ENCODE measurements at regions not wholly inside any gene's neighbourhood (a gene's known extent, or its start where the extent isn't known, plus 50 kb on each side); places are given as distances from the start of the nearest gene placed in this dataset.

DNA sequence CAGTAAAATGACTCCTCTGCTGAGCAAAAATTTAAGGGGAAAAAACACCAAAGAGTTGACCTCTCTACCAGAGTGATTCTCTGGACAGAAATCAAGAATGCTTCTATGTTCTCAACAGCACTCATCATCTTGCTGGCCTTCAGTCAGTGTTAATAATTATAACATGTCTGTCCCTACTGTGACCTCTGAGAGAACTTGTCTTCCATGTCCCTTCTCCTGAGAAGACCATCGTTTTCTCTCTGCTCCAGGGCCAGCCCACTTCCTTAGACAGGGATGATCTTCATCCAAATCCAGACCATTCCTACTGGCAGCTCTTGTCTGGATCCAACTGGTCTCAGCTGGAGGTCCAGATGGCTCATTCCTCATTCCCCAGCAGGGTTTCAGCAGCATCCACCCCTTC is 139.0 kb upstream of the NECTIN3 start:
- H3K79me2 ChIP-seq (ENCODE audit: control insufficient read depth, insufficient read depth, low read length), result no peaks in the 10 kb centered on the region
- no peaks in the 10 kb centered on the region for H3K27me3 ChIP-seq (replicated peaks in 1 of 2; ENCODE audit: control insufficient read depth in 2 of 2, insufficient read depth in 2 of 2, low read length in 1 of 2)
- SMC1A ChIA-PET (ENCODE audit: uncharacterized antibody, unreplicated experiment), result no interaction called here
- H3K9me3 ChIP-seq (replicated peaks; ENCODE audit: control insufficient read depth, insufficient read depth, low read length), result no peaks in the 10 kb centered on the region
- no peaks in the 10 kb centered on the region for H3K4me1 ChIP-seq (ENCODE audit: control insufficient read depth, insufficient read depth, low read length)
- H3K9ac ChIP-seq (ENCODE audit: control insufficient read depth, insufficient read depth, low read length), result no peak overlapping the region
- TF ChIP-seq SMAD5 (IDR thresholded peaks at IDR 0.05; ENCODE audit: low read depth) (no peak), ETV6 (conservative IDR thresholded peaks at IDR 0.05 in 1 of 2, IDR thresholded peaks at IDR 0.05 in 1 of 2; ENCODE audit: borderline replicate concordance in 1 of 2, low read depth in 1 of 2) (no peak)
- TF ChIP-seq, protein P1, sequence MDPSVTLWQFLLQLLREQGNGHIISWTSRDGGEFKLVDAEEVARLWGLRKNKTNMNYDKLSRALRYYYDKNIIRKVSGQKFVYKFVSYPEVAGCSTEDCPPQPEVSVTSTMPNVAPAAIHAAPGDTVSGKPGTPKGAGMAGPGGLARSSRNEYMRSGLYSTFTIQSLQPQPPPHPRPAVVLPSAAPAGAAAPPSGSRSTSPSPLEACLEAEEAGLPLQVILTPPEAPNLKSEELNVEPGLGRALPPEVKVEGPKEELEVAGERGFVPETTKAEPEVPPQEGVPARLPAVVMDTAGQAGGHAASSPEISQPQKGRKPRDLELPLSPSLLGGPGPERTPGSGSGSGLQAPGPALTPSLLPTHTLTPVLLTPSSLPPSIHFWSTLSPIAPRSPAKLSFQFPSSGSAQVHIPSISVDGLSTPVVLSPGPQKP (IDR thresholded peaks at IDR 0.05; ENCODE audit: low read depth, low read length), result no peak
- H3K36me3 ChIP-seq (ENCODE audit: control insufficient read depth in 2 of 2, insufficient read depth in 2 of 2, low read length in 1 of 2), result no peaks in the 10 kb centered on the region
- POLR2A ChIA-PET, result no interaction called here
- RAD21 ChIA-PET (ENCODE audit: unreplicated experiment), result no interaction called here
- ATAC-seq (no peak), DNase-seq (ENCODE audit: low read depth, low spot score) (no peak), FAIRE-seq (no peak)
- no peak overlapping the region for H3K27ac ChIP-seq (ENCODE audit: control insufficient read depth, insufficient read depth)
- intact Hi-C loops (cut with micrococcal nuclease; ENCODE audit: unreplicated experiment), result no loop called here
- no peak overlapping the region for H2AFZ ChIP-seq (ENCODE audit: control insufficient read depth, low read depth, low read length)
- no peaks in the 10 kb centered on the region for H4K20me1 ChIP-seq (ENCODE audit: control insufficient read depth, insufficient read depth)
- no peak overlapping the region for H3K4me2 ChIP-seq (ENCODE audit: control insufficient read depth, insufficient read depth)
- CTCF ChIA-PET, result no interaction called here
- in situ Hi-C loops (cut with MboI), result no loop called here
- no TSS peak for BruUV-seq (replicated peaks)
- no peak overlapping the region for H3K4me3 ChIP-seq
- WGBS (ENCODE audit: insufficient coverage, insufficient replicate concordance, low lambda C conversion rate, missing lambda C conversion rate), result 0% methylated on average over 1 of the region's 1 CpG

DNA sequence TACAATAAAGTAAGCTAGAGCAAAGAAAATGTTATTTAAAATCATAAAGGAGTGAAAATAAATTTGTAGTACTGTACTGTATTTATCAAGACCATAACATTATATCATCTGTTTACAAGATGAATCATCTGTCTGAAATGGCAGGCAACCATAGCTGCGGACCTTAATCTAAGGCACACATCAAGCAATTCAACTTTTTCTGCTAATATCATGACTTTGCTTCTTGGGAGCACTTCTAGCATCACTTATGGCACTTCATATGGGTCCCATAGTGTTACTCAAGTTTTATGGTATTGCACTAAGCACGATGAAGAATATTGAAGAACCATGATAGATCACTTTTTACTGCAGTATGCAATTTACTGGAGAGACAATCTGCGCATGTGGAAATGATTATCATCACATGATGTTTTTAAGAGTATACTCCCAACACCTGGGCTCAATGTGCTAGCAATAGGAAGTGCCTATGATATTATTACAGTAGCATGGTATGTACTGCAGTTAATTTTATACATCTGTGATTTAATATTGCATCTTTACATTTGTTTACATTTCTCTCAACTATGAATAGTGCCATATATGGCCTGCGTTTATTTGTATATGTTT is 137.7 kb upstream of the NECTIN3 start:
- intact Hi-C loops (cut with micrococcal nuclease; ENCODE audit: unreplicated experiment) (no loop called here), in situ Hi-C loops (cut with MboI) (no loop called here)
- FAIRE-seq (peak; percentile 35), DNase-seq (ENCODE audit: low read depth, low spot score) (no peak), ATAC-seq (no peak)
- POLR2A ChIA-PET, result no interaction called here
- BruUV-seq (replicated peaks), result no TSS peak
- Histone ChIP-seq H3K27me3 (replicated peaks in 1 of 2; ENCODE audit: control insufficient read depth in 2 of 2, insufficient read depth in 2 of 2, low read length in 1 of 2) (no peaks in the 10 kb centered on the region), H2AFZ (ENCODE audit: control insufficient read depth, low read depth, low read length) (no peak overlapping the region), H3K36me3 (ENCODE audit: control insufficient read depth in 2 of 2, insufficient read depth in 2 of 2, low read length in 1 of 2) (no peaks in the 10 kb centered on the region), H3K4me3 (no peak overlapping the region), H3K27ac (ENCODE audit: control insufficient read depth, insufficient read depth) (no peak overlapping the region), H4K20me1 (ENCODE audit: control insufficient read depth, insufficient read depth) (no peaks in the 10 kb centered on the region), H3K9me3 (replicated peaks; ENCODE audit: control insufficient read depth, insufficient read depth, low read length) (no peaks in the 10 kb centered on the region), H3K79me2 (ENCODE audit: control insufficient read depth, insufficient read depth, low read length) (no peaks in the 10 kb centered on the region), H3K9ac (ENCODE audit: control insufficient read depth, insufficient read depth, low read length) (no peak overlapping the region), H3K4me1 (ENCODE audit: control insufficient read depth, insufficient read depth, low read length) (no peaks in the 10 kb centered on the region), H3K4me2 (ENCODE audit: control insufficient read depth, insufficient read depth) (no peak overlapping the region)
- CTCF ChIA-PET, result no interaction called here
- SMC1A ChIA-PET (ENCODE audit: uncharacterized antibody, unreplicated experiment), result no interaction called here
- 25% methylated on average over 4 of the region's 4 CpGs for WGBS (ENCODE audit: insufficient coverage, insufficient replicate concordance, low lambda C conversion rate, missing lambda C conversion rate)
- RAD21 ChIA-PET (ENCODE audit: unreplicated experiment), result no interaction called here
- TF ChIP-seq HDAC6 (IDR thresholded peaks at IDR 0.05; ENCODE audit: unreplicated experiment) (no peak), TCF7 (IDR thresholded peaks at IDR 0.05; ENCODE audit: borderline replicate concordance) (no peak), EZH2 (IDR thresholded peaks at IDR 0.05; ENCODE audit: borderline replicate concordance, control insufficient read depth, low read depth, low read length) (no peak), PAX8 (IDR thresholded peaks at IDR 0.05) (no peak), ASH2L (IDR thresholded peaks at IDR 0.05; ENCODE audit: borderline replicate concordance, low read depth) (no peak), SMARCA5 (IDR thresholded peaks at IDR 0.05) (no peak), LARP7 (IDR thresholded peaks at IDR 0.05) (no peak), GATAD2B (conservative IDR thresholded peaks at IDR 0.05; ENCODE audit: low read depth) (no peak)
- TF ChIP-seq, protein P2, sequence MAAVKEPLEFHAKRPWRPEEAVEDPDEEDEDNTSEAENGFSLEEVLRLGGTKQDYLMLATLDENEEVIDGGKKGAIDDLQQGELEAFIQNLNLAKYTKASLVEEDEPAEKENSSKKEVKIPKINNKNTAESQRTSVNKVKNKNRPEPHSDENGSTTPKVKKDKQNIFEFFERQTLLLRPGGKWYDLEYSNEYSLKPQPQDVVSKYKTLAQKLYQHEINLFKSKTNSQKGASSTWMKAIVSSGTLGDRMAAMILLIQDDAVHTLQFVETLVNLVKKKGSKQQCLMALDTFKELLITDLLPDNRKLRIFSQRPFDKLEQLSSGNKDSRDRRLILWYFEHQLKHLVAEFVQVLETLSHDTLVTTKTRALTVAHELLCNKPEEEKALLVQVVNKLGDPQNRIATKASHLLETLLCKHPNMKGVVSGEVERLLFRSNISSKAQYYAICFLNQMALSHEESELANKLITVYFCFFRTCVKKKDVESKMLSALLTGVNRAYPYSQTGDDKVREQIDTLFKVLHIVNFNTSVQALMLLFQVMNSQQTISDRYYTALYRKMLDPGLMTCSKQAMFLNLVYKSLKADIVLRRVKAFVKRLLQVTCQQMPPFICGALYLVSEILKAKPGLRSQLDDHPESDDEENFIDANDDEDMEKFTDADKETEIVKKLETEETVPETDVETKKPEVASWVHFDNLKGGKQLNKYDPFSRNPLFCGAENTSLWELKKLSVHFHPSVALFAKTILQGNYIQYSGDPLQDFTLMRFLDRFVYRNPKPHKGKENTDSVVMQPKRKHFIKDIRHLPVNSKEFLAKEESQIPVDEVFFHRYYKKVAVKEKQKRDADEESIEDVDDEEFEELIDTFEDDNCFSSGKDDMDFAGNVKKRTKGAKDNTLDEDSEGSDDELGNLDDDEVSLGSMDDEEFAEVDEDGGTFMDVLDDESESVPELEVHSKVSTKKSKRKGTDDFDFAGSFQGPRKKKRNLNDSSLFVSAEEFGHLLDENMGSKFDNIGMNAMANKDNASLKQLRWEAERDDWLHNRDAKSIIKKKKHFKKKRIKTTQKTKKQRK (IDR thresholded peaks at IDR 0.05; ENCODE audit: low read depth, low read length), result no peak
- TF ChIP-seq, protein P3, sequence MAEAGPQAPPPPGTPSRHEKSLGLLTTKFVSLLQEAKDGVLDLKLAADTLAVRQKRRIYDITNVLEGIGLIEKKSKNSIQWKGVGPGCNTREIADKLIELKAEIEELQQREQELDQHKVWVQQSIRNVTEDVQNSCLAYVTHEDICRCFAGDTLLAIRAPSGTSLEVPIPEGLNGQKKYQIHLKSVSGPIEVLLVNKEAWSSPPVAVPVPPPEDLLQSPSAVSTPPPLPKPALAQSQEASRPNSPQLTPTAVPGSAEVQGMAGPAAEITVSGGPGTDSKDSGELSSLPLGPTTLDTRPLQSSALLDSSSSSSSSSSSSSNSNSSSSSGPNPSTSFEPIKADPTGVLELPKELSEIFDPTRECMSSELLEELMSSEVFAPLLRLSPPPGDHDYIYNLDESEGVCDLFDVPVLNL (IDR thresholded peaks at IDR 0.05; ENCODE audit: low read depth, low read length), result no peak

Data from GM12878 (cell line).